Effector memory CD4-positive, alpha-beta T cell (primary cell): ENCODE measurements at regions not wholly inside any gene's neighbourhood (a gene's known extent, or its start where the extent isn't known, plus 50 kb on each side); places are given as distances from the start of the nearest gene placed in this dataset.
"Not testable (repeated sequence)": the region's sequence is repeated elsewhere in the genome, so short reads cannot be mapped to it uniquely, and the experiment has no call there.

Experiments used
- DNase-seq, 3 donors: peaks; one replicate each; pipeline ENCODE4 v3.0.0-alpha.2; 2020
- H3K27ac ChIP-seq: 2 replicates; pipeline ENCODE4 v1.7.0; 2013; ENCODE audit warnings: mild to moderate bottlenecking, low read length, moderate library complexity; ENCODE audit not compliant: insufficient read depth, poor library complexity, severe bottlenecking
- H3K27me3 ChIP-seq: replicated peaks from 2 replicates; pipeline ENCODE4 v1.7.0; 2013; ENCODE audit warnings: mild to moderate bottlenecking, low read length; ENCODE audit not compliant: insufficient read depth, control insufficient read depth, poor library complexity, severe bottlenecking
- H3K36me3 ChIP-seq: 2 replicates; pipeline ENCODE4 v1.7.0; 2013; ENCODE audit warnings: mild to moderate bottlenecking, low read length, moderate library complexity; ENCODE audit not compliant: control insufficient read depth, insufficient read depth
- H3K4me1 ChIP-seq: 2 replicates; pipeline ENCODE4 v1.7.0; 2013; ENCODE audit warnings: low read length, mild to moderate bottlenecking; ENCODE audit not compliant: control insufficient read depth, insufficient read depth, poor library complexity, severe bottlenecking
- H3K4me3 ChIP-seq: 2 replicates; pipeline ENCODE4 v1.7.0; 2013; ENCODE audit warnings: low read length, low read depth, mild to moderate bottlenecking; ENCODE audit not compliant: insufficient read depth, poor library complexity, severe bottlenecking
- H3K9me3 ChIP-seq: 2 replicates; pipeline ENCODE4 v1.7.0; 2013; ENCODE audit warnings: mild to moderate bottlenecking, low read length, moderate library complexity; ENCODE audit not compliant: control insufficient read depth

GRCh38 chr5:17976404-17976803, 342.1 kb downstream of the TAF11L14 start:
- Histone ChIP-seq H3K4me1 (no peaks in the 10 kb centered on the region), H3K9me3 (no peaks in the 10 kb centered on the region), H3K27ac (no peak overlapping the region), H3K27me3 (no peaks in the 10 kb centered on the region), H3K4me3 (no peak overlapping the region), H3K36me3 (no peaks in the 10 kb centered on the region)
- DNase-seq, result no peak

GRCh38 chr5:17978954-17979353, 344.7 kb downstream of the TAF11L14 start:
- no peaks in the 10 kb centered on the region for H3K9me3 ChIP-seq
- no peaks in the 10 kb centered on the region for H3K36me3 ChIP-seq
- no peak for DNase-seq
- no peak overlapping the region for H3K4me3 ChIP-seq
- no peaks in the 10 kb centered on the region for H3K27me3 ChIP-seq
- no peaks in the 10 kb centered on the region for H3K4me1 ChIP-seq
- no peak overlapping the region for H3K27ac ChIP-seq

GRCh38 chr5:17982626-17983025, 348.4 kb downstream of the TAF11L14 start:
- not testable (repeated sequence) for H3K27me3 ChIP-seq, H3K4me3 ChIP-seq, H3K9me3 ChIP-seq, H3K27ac ChIP-seq, H3K36me3 ChIP-seq, H3K4me1 ChIP-seq, DNase-seq

GRCh38 chr5:17989036-17989435, 354.8 kb downstream of the TAF11L14 start:
- H3K4me3 ChIP-seq, result no peak overlapping the region
- H3K27ac ChIP-seq, result no peak overlapping the region
- no peak for DNase-seq
- H3K9me3 ChIP-seq, result no peaks in the 10 kb centered on the region
- H3K27me3 ChIP-seq, result no peaks in the 10 kb centered on the region
- H3K4me1 ChIP-seq, result no peaks in the 10 kb centered on the region
- H3K36me3 ChIP-seq, result no peaks in the 10 kb centered on the region

- Histone ChIP-seq H3K27me3 (no peaks in the 10 kb centered on the region), H3K9me3 (no peaks in the 10 kb centered on the region), H3K27ac (no peak overlapping the region), H3K4me3 (no peak overlapping the region), H3K4me1 (no peaks in the 10 kb centered on the region), H3K36me3 (no peaks in the 10 kb centered on the region)
- no peak for DNase-seq
Observed at GRCh38 chr5:17989567-17990563, 355.6 kb downstream of the TAF11L14 start.

- no peak overlapping the region for H3K27ac ChIP-seq
- no peaks in the 10 kb centered on the region for H3K9me3 ChIP-seq
- no peak for DNase-seq
- H3K36me3 ChIP-seq, result no peaks in the 10 kb centered on the region
- no peaks in the 10 kb centered on the region for H3K4me1 ChIP-seq
- no peaks in the 10 kb centered on the region for H3K27me3 ChIP-seq
- H3K4me3 ChIP-seq, result no peak overlapping the region
Observed at GRCh38 chr5:17991775-17992174, 357.5 kb downstream of the TAF11L14 start.

- H3K27ac ChIP-seq, result no peak overlapping the region
- no peak for DNase-seq
Observed at GRCh38 chr5:17992291-17992690, 358.0 kb downstream of the TAF11L14 start.

GRCh38 chr5:17995997-17996396, 361.7 kb downstream of the TAF11L14 start:
- Histone ChIP-seq H3K27ac (no peak overlapping the region), H3K4me3 (no peak overlapping the region), H3K9me3 (no peaks in the 10 kb centered on the region), H3K36me3 (no peaks in the 10 kb centered on the region), H3K27me3 (no peaks in the 10 kb centered on the region), H3K4me1 (no peaks in the 10 kb centered on the region)
- no peak for DNase-seq

More at GRCh38 chr5:17992291-17992690, 358.0 kb downstream of the TAF11L14 start:
- Histone ChIP-seq H3K36me3 (no peaks in the 10 kb centered on the region), H3K27me3 (no peaks in the 10 kb centered on the region), H3K4me3 (no peak overlapping the region), H3K4me1 (no peaks in the 10 kb centered on the region), H3K9me3 (no peaks in the 10 kb centered on the region)

GRCh38 chr5:17999858-18000257, 365.6 kb downstream of the TAF11L14 start:
- Histone ChIP-seq H3K27ac (no peak overlapping the region), H3K27me3 (no peaks in the 10 kb centered on the region), H3K9me3 (no peaks in the 10 kb centered on the region), H3K36me3 (no peaks in the 10 kb centered on the region), H3K4me1 (no peaks in the 10 kb centered on the region), H3K4me3 (no peak overlapping the region)
- DNase-seq, result no peak

- Histone ChIP-seq H3K4me3 (no peak overlapping the region), H3K9me3 (no peaks in the 10 kb centered on the region), H3K27ac (no peak overlapping the region), H3K27me3 (no peaks in the 10 kb centered on the region), H3K4me1 (no peaks in the 10 kb centered on the region), H3K36me3 (no peaks in the 10 kb centered on the region)
- DNase-seq, result no peak
Observed at GRCh38 chr5:18000744-18001143, 366.5 kb downstream of the TAF11L14 start.
